GM21367 (cell line): ENCODE measurements at regions not wholly inside any gene's neighbourhood (a gene's known extent, or its start where the extent isn't known, plus 50 kb on each side); places are given as distances from the start of the nearest gene placed in this dataset.

ENCODE experiments used
- ATAC-seq: cut with Tn5 transposase; IDR thresholded peaks from one replicate; pipeline ENCODE4 v1.9.1; 2021; ENCODE audit not compliant: unreplicated experiment

DNA sequence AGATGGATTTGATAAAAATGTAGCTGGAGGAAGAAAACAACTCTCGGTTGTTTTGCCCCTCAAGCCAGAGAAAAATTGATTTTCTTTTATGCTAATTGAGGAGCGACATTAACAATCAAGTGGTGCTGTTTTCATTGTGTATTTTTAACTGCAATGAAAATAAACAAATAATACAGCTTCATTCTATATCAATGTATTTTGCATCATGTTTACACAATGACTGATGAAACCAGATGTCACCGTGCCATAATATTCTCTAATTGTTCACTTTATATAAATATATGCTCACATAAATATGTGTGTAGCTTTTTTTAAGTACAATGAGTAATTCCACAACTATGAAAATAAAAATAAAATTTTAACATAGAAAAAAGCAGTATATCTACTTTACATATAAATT is 139.0 kb upstream of the PRDM9 start:
- ATAC-seq: no peak

DNA sequence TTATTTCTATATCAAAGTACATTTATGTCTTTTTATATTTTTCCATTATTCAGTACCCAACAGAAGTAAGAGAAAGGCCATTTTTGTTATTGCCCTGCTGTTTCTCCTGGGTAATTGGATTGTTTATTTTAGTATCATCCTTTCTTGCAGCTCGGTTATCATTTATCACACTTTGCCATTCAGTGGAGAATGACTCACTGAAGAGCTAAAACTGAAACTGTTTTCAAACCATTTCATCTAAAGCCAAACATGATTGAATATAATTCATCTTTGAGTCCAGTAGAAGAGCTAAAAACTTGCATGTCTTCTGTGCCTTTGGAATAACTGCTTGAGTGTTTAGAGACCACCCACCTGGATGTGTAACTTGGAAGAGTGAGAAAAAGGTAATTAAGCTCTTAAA is 139.5 kb upstream of the PRDM9 start:
- ATAC-seq: no peak

DNA sequence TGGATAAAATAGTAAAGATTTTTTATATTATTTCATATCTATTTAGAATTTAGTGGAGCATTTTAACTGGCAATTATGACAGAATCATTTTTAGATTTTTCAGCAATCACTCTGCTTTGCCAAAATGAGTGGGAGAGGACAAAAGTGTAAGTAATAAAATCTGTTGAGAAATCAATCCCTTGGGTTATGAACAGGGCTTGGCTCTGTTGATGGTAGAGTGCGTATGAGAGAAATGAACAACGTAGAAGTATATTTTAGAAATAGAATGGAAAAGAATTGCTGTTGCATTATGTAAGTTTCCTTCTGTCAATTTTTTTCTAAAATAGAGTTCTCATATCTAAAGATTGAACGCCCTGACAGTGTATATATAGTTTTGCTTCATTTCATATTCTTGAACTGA is 154.1 kb upstream of the PRDM9 start:
- ATAC-seq: no peak

DNA sequence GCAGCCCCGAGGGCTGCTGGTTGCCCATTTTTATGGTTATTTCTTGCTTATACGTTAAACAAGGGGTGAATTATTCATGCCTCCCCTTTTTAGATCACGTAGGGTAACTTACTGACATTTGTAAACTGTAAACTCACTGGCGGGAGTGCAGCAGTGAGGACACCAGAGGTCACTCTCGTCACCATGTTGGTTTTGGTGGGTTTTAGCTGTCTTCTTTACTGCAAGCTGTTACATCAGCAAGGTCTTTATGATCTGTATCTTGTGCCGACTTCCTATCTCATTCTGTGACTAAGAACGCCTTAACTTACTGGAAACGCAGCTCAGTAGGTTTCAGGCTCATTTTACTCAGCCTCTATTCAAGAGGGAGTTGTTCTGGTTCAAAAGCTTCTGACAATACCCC is 155.0 kb upstream of the PRDM9 start:
- ATAC-seq: no peak

DNA sequence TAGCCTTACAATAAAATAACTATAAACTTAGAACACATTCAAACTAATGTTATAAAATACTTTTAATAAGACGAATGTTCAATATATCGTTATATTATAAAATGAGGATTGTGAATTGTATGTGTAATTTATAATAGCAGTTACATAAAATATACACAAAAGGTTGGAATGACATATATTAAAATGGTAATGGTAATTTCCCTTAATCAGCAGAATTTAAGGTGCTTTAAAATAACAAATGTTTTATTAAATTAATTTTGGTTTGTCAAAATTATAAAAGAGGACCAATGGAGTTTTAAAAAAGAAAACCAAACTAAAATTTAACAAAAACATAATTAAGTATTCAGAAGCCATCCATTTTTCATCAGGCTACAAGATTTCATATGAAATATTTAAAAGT is 164.3 kb upstream of the PRDM9 start:
- ATAC-seq: no peak

DNA sequence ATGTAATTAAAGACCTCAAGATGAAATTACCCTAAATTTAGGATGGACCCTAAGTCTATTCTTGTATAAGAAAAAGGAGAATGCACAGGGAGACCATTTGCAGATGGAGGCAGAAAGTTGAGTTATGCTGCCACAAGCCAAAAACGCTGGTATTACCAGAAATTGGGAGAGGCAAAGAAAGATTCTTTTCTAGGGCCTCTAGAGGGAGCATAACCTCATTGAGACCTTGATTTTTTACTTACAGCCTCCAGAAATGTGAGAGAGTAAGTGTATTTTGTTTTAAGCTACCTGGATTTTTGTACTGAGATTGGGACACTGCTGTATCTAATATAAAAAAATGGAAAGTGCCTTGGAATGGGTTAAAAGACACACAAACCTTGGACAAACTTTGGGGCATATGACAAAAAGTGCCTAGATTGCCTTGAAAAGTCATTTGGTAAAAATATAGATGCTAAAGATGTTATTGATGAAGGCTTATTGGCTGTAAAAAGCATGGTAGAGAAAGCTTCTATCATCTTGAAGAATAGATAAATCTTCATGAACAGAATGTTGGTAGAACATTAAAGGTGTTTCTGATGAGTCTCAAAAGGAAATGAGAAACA is 174.7 kb upstream of the PRDM9 start:
- no peak for ATAC-seq

DNA sequence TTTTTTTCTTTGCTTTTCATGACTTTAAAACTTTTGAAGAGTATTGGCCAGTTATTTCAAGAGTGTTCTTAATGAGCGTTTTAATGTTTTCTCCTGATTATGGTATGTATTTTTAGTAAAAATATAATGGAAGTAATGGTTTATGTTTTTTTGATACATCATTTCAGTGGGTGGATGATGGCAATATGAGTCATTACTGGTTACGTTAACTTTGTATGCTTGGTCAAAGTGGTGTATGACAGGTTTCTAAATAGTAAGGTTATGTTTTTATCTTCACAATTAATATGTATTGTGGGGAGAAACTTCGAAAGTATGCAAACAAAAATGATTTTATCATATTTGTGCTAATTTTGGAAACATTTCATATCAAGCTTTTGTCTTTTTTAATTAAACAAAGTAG is 176.7 kb upstream of the PRDM9 start:
- no peak for ATAC-seq

DNA sequence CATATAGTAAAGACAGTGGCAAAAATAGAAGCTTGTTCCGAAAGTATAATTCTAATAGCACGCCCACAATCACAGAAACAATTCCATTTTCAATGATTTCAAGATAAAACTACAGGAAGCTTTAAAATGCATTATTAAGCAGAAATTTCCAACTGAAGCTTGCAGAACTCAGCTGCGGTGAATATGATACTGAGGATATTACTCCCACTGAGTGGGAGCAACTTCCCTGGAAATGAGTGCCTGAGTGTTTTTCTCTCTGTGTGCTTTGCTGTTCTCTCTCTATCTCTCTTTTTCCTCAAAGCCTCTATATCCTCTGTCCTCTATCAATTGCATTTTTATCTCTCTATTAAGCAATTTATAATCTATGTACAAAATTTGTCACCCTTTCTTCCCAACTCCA is 187.5 kb upstream of the PRDM9 start:
- ATAC-seq: no peak

DNA sequence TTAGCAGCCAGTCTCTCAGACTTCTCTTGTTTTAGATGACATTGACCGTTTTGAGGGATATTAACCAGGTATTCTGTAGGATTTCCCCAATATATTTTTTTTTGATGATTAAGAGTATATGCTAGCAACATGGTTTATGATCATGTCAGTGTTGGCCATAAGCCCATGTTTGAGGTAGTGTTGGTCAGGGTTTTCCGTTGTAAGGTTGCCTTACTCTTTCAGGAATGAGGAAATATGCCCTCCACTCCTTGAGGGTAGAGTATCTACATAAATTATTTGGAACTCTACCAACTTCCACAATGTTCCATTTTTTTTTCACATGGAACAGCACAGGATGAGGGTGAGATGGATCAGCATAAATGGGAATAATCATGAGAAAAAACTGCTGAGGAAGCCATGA is 188.4 kb upstream of the PRDM9 start:
- no peak for ATAC-seq

DNA sequence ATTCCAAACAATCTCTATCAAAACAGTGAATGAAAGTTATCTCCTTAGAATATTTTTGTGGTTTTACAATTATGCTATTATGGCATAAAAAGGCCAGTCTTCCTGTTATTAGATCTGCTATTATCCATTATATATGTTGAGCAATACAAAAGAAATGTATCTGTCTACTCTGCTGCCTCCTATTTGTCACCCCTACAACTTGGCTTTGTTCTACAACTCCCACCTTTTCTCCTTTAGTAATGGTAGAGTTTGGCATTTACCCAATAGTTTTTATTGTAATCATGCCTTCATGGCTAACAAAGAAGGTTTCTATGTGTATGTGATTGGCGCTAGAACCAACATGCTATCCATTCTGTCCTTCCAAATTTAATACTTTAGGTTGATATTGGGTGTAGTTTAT is 189.2 kb upstream of the PRDM9 start:
- ATAC-seq: no peak

DNA sequence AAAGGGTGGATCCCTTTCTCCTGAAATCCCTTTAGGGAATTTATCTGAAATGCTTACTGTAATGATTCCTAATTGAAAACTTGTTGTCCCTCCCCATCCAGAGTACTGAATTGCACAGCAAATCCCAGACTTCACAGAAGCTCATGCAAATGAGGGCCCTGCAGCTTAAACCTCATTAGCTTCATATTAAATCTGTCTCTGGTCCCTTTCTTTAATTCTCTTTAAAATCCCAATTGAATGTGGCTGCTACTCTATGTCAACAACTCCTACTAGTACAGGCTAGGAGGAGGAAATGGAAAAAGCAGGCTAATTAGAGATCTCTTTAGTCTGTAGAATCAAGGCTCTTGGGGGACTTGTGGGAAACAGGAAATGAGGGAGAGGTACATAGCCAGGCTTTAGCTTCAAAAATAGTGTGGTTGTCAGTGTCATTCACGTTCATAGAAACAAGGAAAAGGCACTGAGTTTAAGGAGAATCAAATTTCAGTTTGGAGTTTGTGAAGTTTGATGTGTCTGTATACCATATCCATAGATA is 191.3 kb upstream of the PRDM9 start:
- no peak for ATAC-seq

DNA sequence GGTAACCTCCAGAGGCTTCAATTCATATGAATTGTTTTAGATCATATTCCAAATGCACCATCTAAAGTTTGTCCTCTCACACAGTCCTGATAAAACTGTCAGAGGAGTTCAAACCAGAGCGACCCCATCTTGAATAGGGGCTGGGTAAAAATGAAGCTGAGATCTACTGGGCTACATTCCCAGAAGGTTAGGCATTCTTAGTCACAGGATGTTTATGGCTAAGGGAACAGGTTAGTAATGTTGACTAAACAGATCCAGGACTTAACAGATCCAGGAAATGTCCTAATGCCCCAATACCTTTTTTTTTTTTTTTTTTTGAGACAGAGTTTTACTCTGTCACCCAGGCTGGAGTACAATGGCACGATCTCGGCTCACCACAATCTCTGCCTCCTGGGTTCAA is 192.6 kb upstream of the PRDM9 start:
- ATAC-seq: no peak

DNA sequence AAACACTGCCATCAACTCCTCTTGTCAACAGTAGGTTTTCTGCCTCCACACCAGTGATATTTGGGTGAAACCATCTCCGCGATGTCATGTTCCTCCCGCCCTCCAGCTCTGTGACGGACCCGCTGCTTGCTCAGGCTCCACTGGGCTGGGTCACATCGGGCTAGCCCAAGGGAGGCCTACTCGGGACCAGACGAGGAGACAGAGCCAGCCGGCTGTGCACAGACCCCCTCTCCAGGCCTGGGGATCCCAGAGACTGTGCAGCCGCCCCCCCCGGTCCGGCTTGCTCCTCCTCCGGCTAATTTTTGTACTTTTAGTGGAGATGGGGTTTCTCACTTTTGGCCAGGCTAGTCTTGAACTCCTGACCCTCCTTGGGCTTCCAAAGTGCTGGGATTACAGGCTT is 202.4 kb upstream of the PRDM9 start:
- no peak for ATAC-seq

DNA sequence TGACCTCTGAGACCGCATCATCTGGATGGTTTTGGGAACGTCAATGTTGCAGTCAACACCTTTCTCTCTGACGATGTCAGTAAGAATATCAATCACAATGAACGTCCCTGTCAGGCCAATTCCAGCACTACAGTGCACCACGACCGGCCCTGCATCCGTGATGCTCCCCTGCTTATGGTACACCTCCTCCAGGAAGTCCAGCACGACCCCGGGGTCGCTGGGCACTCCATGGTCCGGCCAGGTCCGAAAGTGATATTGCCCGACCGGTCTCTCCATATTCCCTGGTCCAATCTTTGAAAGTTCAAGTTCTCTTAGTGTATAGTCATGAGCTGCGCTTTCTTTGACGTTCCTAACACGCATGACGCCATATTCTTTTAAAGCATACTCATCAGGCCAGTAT is 203.6 kb upstream of the PRDM9 start:
- no peak for ATAC-seq

DNA sequence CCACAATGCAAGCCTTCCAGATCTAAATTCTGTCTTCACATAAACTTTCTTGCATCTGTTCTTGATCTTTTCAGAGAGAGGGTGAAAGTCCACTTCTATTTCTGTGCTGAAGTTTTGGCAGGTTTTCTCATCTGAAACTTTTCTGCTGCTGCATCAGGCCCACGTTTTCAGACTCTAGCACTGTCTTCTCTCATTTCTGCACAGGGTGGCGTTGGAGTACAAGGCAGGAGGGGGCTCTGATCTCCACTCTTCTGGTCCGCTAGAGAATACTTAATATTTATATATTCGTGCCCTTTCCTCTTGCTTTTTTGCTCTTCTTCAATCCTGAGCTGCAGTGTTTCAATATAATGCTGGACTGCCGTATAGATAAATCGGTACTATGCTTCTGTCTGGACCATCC is 204.0 kb upstream of the PRDM9 start:
- ATAC-seq: no peak

DNA sequence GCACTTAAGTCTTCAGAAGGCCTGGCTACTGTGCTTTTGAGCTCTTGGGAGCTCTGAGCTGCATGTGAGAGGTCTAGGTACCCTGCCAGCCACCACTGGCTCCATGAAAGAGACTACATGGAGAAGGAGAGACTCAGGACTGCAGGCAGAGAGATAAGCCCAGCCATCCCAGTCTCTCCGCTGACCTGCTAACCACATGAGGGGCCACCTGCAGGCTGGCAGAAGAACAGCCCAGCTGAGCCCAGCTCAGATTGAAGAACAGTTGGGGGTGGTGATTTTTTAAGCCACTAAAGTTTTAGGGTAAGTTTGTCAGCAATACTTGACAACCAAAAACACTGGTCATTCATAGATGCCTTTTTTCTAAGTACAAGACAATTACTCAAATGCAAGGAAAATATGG is 205.0 kb upstream of the PRDM9 start:
- no peak for ATAC-seq

DNA sequence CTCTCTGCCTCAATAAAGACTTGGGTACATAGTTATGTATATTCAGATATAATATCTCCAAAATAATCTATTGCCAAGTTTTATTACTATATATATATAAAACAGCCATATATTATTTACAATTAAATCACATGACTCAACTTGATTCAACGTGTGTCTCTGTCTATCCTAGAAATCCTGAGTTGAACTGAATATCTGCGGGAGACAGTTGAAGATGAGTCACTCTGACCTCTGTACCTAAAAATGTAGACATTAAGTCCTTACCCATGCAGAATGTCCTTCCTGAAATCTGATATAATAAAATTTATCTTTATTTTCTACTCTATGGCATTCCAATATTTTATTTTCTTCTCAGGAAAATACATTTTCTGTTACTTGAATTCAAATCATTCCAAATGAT is 218.2 kb upstream of the PRDM9 start:
- ATAC-seq: no peak

DNA sequence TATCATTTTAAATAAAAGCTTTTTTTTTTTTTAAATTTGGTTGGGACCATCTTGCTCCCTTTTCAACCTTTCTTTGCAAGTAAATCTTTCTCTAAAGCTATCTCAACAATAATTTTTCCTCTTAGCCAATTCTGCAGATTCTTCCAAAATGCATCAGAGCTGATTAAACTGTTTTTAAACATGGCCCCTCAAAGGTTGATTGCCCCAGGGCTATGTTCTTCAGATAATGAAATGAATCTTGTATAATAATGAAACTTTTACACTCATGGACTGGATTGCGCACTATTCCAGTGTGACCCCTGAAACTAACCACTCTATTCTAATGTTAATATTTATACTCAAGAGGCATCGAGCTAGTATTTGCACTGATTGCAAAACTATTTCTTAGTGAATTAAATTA is 222.8 kb upstream of the PRDM9 start:
- no peak for ATAC-seq

DNA sequence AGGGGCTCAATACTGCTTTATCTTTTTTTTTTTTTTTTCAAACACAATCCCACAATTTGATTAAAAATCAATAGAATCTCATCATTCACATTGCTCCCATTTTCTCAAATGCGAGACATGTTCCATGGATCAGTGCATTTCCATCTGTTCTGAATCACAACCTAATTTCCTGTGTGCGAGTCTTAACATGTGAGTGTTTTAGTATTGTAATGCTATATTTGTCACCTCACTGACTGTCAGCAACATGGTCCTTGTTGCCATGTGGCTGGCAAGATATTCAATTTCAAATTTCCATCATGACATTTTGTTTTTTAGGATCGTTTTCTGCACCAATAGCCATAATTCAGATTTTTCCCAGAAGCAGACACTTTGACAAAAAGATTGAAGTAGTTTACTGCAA is 233.2 kb upstream of the PRDM9 start:
- ATAC-seq: no peak

DNA sequence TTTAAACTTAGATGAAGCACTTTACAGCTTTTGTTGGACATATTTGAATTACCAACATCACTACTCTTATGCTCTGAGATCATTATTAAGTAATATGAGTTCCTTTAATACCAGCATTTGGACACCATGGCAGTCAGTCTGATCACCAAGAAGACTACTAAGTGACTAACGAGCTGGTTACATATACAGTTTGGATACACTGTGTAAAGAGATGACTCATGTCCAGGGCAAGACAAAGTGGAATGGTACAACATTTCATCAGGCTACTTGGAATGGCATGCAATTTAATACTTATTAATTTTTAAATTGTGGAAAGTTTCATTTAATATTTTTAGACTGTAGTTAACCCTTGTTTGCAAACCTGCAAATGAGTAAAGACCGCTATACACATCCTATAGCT is 237.4 kb upstream of the PRDM9 start:
- no peak for ATAC-seq

DNA sequence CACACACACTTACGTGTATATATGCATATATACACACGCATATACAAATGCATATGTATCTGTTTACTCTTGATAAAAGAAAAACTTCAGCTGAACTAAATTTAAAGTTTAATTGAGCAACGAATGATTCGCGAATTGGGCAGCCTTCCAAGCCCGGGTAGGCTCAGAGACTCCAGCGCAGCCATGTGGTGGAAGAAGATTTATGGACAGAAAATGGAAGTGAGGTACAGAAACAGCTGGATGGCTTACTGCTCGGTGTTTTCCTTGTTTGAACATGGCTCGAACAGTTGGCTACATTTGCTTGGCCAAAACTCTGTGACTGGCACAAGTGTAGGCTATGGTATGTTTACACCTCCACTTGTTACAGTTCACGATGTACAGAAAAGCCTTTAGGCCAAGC is 239.3 kb upstream of the PRDM9 start:
- no peak for ATAC-seq

DNA sequence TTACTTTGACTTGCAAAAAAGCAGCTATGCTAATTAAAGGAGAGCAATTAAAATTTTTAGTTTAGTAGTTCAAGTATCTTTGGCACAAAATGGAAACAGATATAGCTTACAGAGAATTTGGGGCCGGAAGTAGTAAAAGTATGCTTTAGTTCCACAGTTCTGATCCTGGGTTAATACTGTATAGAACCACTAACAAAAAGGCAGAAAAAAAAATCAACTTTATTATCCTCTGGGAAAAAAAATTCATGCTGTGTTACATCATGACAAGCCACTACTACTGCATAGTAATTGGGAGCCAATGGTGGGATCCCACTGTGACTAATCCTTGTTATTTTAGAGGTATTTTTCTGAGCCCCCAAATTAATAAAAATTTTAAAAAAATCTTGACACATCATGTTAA is 246.8 kb upstream of the PRDM9 start:
- ATAC-seq: no peak

DNA sequence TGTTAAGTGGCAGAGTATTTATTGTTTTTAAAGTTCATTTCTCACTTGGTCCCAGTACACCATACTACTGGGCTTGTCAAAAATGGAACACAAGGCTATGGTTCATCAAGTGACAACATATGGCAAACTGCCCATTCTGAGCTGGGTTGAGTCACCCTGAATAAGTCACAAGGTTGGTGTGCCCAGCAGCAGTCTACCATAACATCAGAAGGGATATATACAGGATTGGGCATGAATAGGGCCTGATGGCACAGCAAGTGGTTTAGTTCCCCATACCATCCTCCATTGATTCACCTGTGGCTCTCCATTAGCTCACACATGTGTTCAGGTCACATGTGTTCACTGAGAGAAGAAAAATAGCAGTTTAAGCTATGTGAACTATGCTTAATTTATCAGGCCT is 249.8 kb upstream of the PRDM9 start:
- no peak for ATAC-seq
